ENCODE measurements at regions not wholly inside any gene's neighbourhood (a gene's known extent, or its start where the extent isn't known, plus 50 kb on each side); places are given as distances from the start of the nearest gene placed in this dataset.

DNA sequence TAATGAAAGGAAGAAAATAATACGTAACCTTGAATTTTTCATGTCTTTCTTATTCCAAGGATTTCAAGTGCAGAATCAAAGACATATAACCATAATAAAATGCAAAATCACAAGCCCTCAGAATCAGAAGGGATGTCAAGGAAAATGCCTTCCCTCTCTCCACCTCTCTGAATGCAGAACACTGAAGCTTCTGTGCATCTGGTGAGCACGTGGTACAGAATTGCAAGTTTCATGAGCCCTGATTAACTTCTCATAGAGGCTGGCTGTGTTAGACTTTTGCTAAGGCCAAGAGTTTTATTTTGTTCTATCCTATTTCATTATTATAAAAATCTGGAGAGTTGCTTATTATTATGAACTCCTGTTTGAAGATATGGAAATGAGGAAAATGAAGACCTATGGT is 533.7 kb upstream of the POM121L12 start:
- no peaks in the 10 kb centered on the region for H3K27me3 ChIP-seq (ENCODE audit: control insufficient read depth in 1 of 2, insufficient read depth in 2 of 2, low read length in 2 of 2)
- DNase-seq: no peak
- no peak overlapping the region for H3K27ac ChIP-seq (ENCODE audit: low read depth in 1 of 2, low read length in 2 of 2)
- Mint-ChIP-seq H3K4me1 (ENCODE audit: low read depth) (peaks cover 4% of the 10 kb centered on the region), H3K27ac (no peak overlapping the region), H3K9me3 (no peaks in the 10 kb centered on the region), H3K27me3 (no peaks in the 10 kb centered on the region), H3K4me3 (no peak overlapping the region), H3K36me3 (ENCODE audit: low read depth) (no peaks in the 10 kb centered on the region)
- TF ChIP-seq CTCF (IDR thresholded peaks at IDR 0.05): no peak
- no peaks in the 10 kb centered on the region for H3K4me1 ChIP-seq (ENCODE audit: insufficient read depth, low read length)
- H3K4me3 ChIP-seq (ENCODE audit: low read length): no peak overlapping the region
- ChIA-PET CTCF (no interaction called here), POLR2A (no interaction called here)
- intact Hi-C loops (cut with DNase I, micrococcal nuclease): no loop called here
- no peaks in the 10 kb centered on the region for H3K36me3 ChIP-seq (ENCODE audit: insufficient read depth, low read length)
- no peaks in the 10 kb centered on the region for H3K9me3 ChIP-seq (ENCODE audit: control insufficient read depth in 1 of 2, insufficient read depth in 1 of 2, low read length in 2 of 2)
- ATAC-seq (ENCODE audit: poor library complexity): no peak

DNA sequence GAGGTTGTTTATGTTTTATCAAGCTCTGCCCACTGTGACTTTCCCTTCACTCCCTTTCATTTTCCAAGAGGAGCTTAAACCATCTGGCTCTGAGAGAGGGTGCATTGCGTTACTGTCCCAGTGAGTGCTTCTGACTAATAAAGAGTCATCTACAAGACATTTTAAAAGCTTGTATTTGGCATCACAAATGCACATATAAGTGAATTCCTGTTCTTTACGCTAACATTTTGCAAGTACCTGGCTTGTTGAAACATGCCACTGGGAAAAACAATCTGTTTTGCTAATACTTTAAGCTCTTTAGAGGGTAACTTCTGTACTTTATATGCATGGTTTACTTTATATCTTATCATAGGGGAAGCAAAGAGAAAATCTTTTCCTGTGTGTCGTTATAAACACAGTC is 534.6 kb upstream of the POM121L12 start:
- Histone ChIP-seq H3K36me3 (ENCODE audit: insufficient read depth, low read length) (no peaks in the 10 kb centered on the region), H3K4me1 (ENCODE audit: insufficient read depth, low read length) (no peaks in the 10 kb centered on the region), H3K27ac (ENCODE audit: low read depth in 1 of 2, low read length in 2 of 2) (no peak overlapping the region), H3K9me3 (ENCODE audit: control insufficient read depth in 1 of 2, insufficient read depth in 1 of 2, low read length in 2 of 2) (no peaks in the 10 kb centered on the region), H3K27me3 (ENCODE audit: control insufficient read depth in 1 of 2, insufficient read depth in 2 of 2, low read length in 2 of 2) (no peaks in the 10 kb centered on the region), H3K4me3 (ENCODE audit: low read length) (no peak overlapping the region)
- CTCF ChIA-PET: no interaction called here
- Mint-ChIP-seq H3K27me3 (no peaks in the 10 kb centered on the region), H3K9me3 (no peaks in the 10 kb centered on the region), H3K27ac (no peak overlapping the region), H3K36me3 (ENCODE audit: low read depth) (no peaks in the 10 kb centered on the region), H3K4me1 (ENCODE audit: low read depth) (peaks cover 4% of the 10 kb centered on the region), H3K4me3 (no peak overlapping the region)
- POLR2A ChIA-PET: no interaction called here
- no peak for TF ChIP-seq CTCF (IDR thresholded peaks at IDR 0.05)
- ATAC-seq (ENCODE audit: poor library complexity): no peak
- no peak for DNase-seq
- intact Hi-C loops (cut with DNase I, micrococcal nuclease): no loop called here

DNA sequence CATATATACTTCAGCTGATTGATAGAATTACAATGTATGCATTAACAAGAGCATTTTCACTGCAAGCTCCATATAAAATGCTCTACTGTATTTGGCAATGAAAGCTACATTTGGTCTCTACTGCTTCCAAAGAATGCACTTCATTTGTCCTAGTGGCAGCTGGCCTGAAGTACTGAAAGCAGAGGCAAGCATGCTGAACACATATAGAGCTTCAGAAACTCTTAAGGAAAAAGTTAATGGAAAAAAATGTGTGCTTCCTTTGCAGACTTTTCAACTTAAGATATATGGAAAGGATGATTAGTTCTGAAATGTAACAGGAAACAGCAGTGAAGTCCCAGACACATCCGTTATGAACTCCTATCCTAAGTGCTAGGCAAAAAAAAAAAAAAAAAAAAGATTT is 537.1 kb upstream of the POM121L12 start:
- intact Hi-C loops (cut with DNase I, micrococcal nuclease): no loop called here
- DNase-seq: no peak
- H3K4me1 Mint-ChIP-seq (ENCODE audit: low read depth): peaks cover 4% of the 10 kb centered on the region
- Histone ChIP-seq H3K27ac (ENCODE audit: low read depth in 1 of 2, low read length in 2 of 2) (no peak overlapping the region), H3K27me3 (ENCODE audit: control insufficient read depth in 1 of 2, insufficient read depth in 2 of 2, low read length in 2 of 2) (no peaks in the 10 kb centered on the region), H3K4me1 (ENCODE audit: insufficient read depth, low read length) (no peaks in the 10 kb centered on the region), H3K9me3 (ENCODE audit: control insufficient read depth in 1 of 2, insufficient read depth in 1 of 2, low read length in 2 of 2) (no peaks in the 10 kb centered on the region), H3K4me3 (ENCODE audit: low read length) (no peak overlapping the region), H3K36me3 (ENCODE audit: insufficient read depth, low read length) (no peaks in the 10 kb centered on the region)
- H3K36me3 Mint-ChIP-seq (ENCODE audit: low read depth): no peaks in the 10 kb centered on the region
- no peak for TF ChIP-seq CTCF (IDR thresholded peaks at IDR 0.05)
- POLR2A ChIA-PET: no interaction called here
- H3K4me3 Mint-ChIP-seq: no peak overlapping the region
- peaks cover 2% of the 10 kb centered on the region for H3K9me3 Mint-ChIP-seq
- ATAC-seq (ENCODE audit: poor library complexity): no peak
- no peak overlapping the region for H3K27ac Mint-ChIP-seq
- H3K27me3 Mint-ChIP-seq: no peaks in the 10 kb centered on the region
- CTCF ChIA-PET: no interaction called here

Measured in CD4-positive, alpha-beta T cell (primary cell).